HEK293 (cell line): ENCODE measurements at regions not wholly inside any gene's neighbourhood (a gene's known extent, or its start where the extent isn't known, plus 50 kb on each side); places are given as distances from the start of the nearest gene placed in this dataset.

Experiments
- CTCF ChIA-PET: fragments of 350-600 bp; formaldehyde crosslinking; extraction: SDS; loops from one replicate; lab custom pipeline; 2021; ENCODE audit warnings: antibody characterized with exemption; lab: Yijun Ruan, JAX
- POLR2A ChIA-PET: fragments of 300-600 bp; formaldehyde crosslinking; extraction: SDS; loops from one replicate; lab custom pipeline; 2020; ENCODE audit warnings: antibody characterized with exemption, inconsistent platforms; lab: Yijun Ruan, JAX
- H3K27ac ChIP-seq: fragments of 200-500 bp; sonication (Bioruptor generic); 2 replicates; pipeline ENCODE4 v1.5.1; 2014; ENCODE audit warnings: low read depth, low read length, control low read depth, inconsistent platforms; ENCODE audit errors: extremely low read depth
- H3K36me3 ChIP-seq, 2 experiments: fragments of 200-500 bp in 1 of 2; sonication (Bioruptor generic) in 1 of 2; 1 replicate in 1 of 2; 2 replicates in 1 of 2; pipeline ENCODE4 v1.5.1; 2014 to 2017; ENCODE audit warnings: inconsistent platforms in 2 of 2, low read length in 2 of 2; ENCODE audit not compliant: control insufficient read depth in 2 of 2, insufficient read depth in 1 of 2
- H3K4me1 ChIP-seq: fragments of 200-500 bp; sonication (Bioruptor generic); 2 replicates; pipeline ENCODE4 v1.5.1; 2014; ENCODE audit warnings: mild to moderate bottlenecking, low read length, inconsistent platforms; ENCODE audit not compliant: control insufficient read depth, insufficient read depth
- H3K4me3 ChIP-seq: 2 replicates; pipeline ENCODE4 v1.5.1; 2011; ENCODE audit warnings: low read depth, mild to moderate bottlenecking, control low read depth, low read length, moderate library complexity
- H3K9me3 ChIP-seq: fragments of 200-500 bp; sonication (Bioruptor generic); 2 replicates; pipeline ENCODE4 v1.5.1; 2014; ENCODE audit warnings: low read depth, low read length, inconsistent platforms; ENCODE audit not compliant: control insufficient read depth, insufficient read depth
- EGR2 ChIP-seq: fragments of 450-650 bp; formaldehyde crosslinking; IDR thresholded peaks from 2 replicates; pipeline ENCODE4 v1.5.1; 2016; ENCODE audit warnings: low read depth, missing biosample characterization, missing genetic modification characterization
- REST ChIP-seq: fragments of 450-650 bp; formaldehyde crosslinking; IDR thresholded peaks from 2 replicates; pipeline ENCODE4 v1.5.1; 2016; ENCODE audit warnings: missing biosample characterization, missing genetic modification characterization
- SP3 ChIP-seq: fragments of 450-650 bp; formaldehyde crosslinking; IDR thresholded peaks from 2 replicates; pipeline ENCODE4 v1.5.1; 2016; ENCODE audit warnings: missing biosample characterization, missing genetic modification characterization
- TRIM28 ChIP-seq: IDR thresholded peaks from 2 replicates; pipeline ENCODE4 v1.6.1; 2011; ENCODE audit warnings: low read length, control low read depth, borderline replicate concordance
- WT1 ChIP-seq: fragments of 450-650 bp; formaldehyde crosslinking; IDR thresholded peaks from 2 replicates; pipeline ENCODE4 v1.5.1; 2016; ENCODE audit warnings: missing biosample characterization, missing genetic modification characterization
- ZBTB17 ChIP-seq: fragments of 450-650 bp; formaldehyde crosslinking; IDR thresholded peaks from 2 replicates; pipeline ENCODE4 v1.5.1; 2016; ENCODE audit warnings: missing biosample characterization, missing genetic modification characterization
- ZNF169 ChIP-seq: fragments of 450-650 bp; formaldehyde crosslinking; IDR thresholded peaks from 2 replicates; pipeline ENCODE4 v1.5.1; 2016; ENCODE audit warnings: missing biosample characterization, missing genetic modification characterization
- ZNF175 ChIP-seq: fragments of 450-650 bp; formaldehyde crosslinking; IDR thresholded peaks from 2 replicates; pipeline ENCODE4 v1.5.1; 2016; ENCODE audit warnings: missing biosample characterization, missing genetic modification characterization
- ZNF335 ChIP-seq: fragments of 450-650 bp; formaldehyde crosslinking; conservative IDR thresholded peaks from 2 replicates; pipeline ENCODE4 v1.5.1; 2016; ENCODE audit warnings: missing biosample characterization, missing genetic modification characterization
- ZNF585B ChIP-seq: fragments of 450-650 bp; formaldehyde crosslinking; IDR thresholded peaks from 2 replicates; pipeline ENCODE4 v1.5.1; 2016; ENCODE audit warnings: missing biosample characterization, missing genetic modification characterization
- ZNF704 ChIP-seq: fragments of 450-650 bp; formaldehyde crosslinking; IDR thresholded peaks from 2 replicates; pipeline ENCODE4 v1.5.1; 2016; ENCODE audit warnings: missing biosample characterization, missing genetic modification characterization
- ZNF747 ChIP-seq: fragments of 450-650 bp; formaldehyde crosslinking; IDR thresholded peaks from 2 replicates; pipeline ENCODE4 v1.5.1; 2016; ENCODE audit warnings: missing biosample characterization, missing genetic modification characterization
- ZNF777 ChIP-seq: fragments of 450-650 bp; formaldehyde crosslinking; IDR thresholded peaks from 2 replicates; pipeline ENCODE4 v1.5.1; 2017; ENCODE audit warnings: missing biosample characterization, missing genetic modification characterization, borderline replicate concordance
- ZSCAN16 ChIP-seq: fragments of 450-650 bp; formaldehyde crosslinking; IDR thresholded peaks from 2 replicates; pipeline ENCODE4 v1.5.1; 2016; ENCODE audit warnings: missing biosample characterization, missing genetic modification characterization
- TF ChIP-seq, protein P1 (sequence below): fragments of 450-650 bp; formaldehyde crosslinking; IDR thresholded peaks from 2 replicates; pipeline ENCODE4 v1.5.1; 2016; ENCODE audit warnings: missing biosample characterization, missing genetic modification characterization
- TF ChIP-seq, protein P2 (sequence below): IDR thresholded peaks from 2 replicates; pipeline ENCODE4 v1.6.1; 2011; ENCODE audit warnings: mild to moderate bottlenecking, low read depth, low read length, borderline replicate concordance
- TF ChIP-seq, protein P3 (sequence below): fragments of 450-650 bp; formaldehyde crosslinking; IDR thresholded peaks from 2 replicates; pipeline ENCODE4 v1.5.1; 2016; ENCODE audit warnings: missing biosample characterization, missing genetic modification characterization, borderline replicate concordance

GRCh38 chr6:137688230-137688971 lies 178.7 kb upstream of the TNFAIP3 start:
- ChIA-PET CTCF (interaction anchor here (0.7 to 2.1 kb wide), 4 partner anchors 11 to 316 kb away, joined by 4 to 6 read pairs (median 5); no protein-coding TSS in a partner anchor), POLR2A (no interaction called here)
- no peak overlapping the region for H3K27ac ChIP-seq
- no peaks in the 10 kb centered on the region for H3K36me3 ChIP-seq
- TF ChIP-seq ZNF169: no peak
- no peak for TF ChIP-seq ZNF335 (tag by site-specific recombination)
- no peak for TF ChIP-seq ZNF175 (tag by site-specific recombination)
- no peak for TF ChIP-seq ZSCAN16 (tag by site-specific recombination)
- no peak for TF ChIP-seq ZNF777 (tag by site-specific recombination)
- TF ChIP-seq REST (tag by site-specific recombination): no peak
- no peak for TF ChIP-seq WT1 (tag by site-specific recombination)
- TF ChIP-seq, protein P1, sequence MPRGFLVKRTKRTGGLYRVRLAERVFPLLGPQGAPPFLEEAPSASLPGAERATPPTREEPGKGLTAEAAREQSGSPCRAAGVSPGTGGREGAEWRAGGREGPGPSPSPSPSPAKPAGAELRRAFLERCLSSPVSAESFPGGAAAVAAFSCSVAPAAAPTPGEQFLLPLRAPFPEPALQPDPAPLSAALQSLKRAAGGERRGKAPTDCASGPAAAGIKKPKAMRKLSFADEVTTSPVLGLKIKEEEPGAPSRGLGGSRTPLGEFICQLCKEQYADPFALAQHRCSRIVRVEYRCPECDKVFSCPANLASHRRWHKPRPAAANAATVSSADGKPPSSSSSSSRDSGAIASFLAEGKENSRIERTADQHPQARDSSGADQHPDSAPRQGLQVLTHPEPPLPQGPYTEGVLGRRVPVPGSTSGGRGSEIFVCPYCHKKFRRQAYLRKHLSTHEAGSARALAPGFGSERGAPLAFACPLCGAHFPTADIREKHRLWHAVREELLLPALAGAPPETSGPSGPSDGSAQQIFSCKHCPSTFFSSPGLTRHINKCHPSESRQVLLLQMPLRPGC (tag by site-specific recombination): no peak
- TF ChIP-seq, protein P2, sequence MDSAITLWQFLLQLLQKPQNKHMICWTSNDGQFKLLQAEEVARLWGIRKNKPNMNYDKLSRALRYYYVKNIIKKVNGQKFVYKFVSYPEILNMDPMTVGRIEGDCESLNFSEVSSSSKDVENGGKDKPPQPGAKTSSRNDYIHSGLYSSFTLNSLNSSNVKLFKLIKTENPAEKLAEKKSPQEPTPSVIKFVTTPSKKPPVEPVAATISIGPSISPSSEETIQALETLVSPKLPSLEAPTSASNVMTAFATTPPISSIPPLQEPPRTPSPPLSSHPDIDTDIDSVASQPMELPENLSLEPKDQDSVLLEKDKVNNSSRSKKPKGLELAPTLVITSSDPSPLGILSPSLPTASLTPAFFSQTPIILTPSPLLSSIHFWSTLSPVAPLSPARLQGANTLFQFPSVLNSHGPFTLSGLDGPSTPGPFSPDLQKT: no peak
- H3K4me3 ChIP-seq: no peak overlapping the region
- no peaks in the 10 kb centered on the region for H3K4me1 ChIP-seq
- no peaks in the 10 kb centered on the region for H3K9me3 ChIP-seq

DNA sequence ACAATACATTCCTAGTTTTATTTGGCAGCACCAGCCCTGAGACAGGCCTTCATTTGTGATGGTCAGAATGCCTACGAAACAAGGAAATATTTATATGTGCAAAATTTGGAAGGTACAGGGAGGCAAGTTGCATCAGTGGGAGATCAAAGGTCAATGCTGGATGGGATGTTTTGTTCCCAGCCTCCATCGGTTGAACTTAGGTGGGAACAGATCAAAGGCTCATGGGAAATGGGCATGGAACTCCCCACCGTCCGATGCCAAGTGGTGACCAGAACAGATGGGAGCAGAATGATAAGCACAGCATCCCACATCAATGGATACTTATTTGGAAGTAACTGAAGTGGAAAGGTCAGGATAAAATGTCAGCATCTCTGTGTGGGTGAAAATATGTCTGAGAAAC lies 177.7 kb upstream of the TNFAIP3 start:
- no peak overlapping the region for H3K27ac ChIP-seq
- CTCF ChIA-PET: interaction anchor here (0.7 to 2.1 kb wide), 2 partner anchors 15 to 315 kb away, joined by 4 to 6 read pairs; no protein-coding TSS in a partner anchor
- H3K4me3 ChIP-seq: no peak overlapping the region
- H3K36me3 ChIP-seq: no peaks in the 10 kb centered on the region
- POLR2A ChIA-PET: no interaction called here
- H3K4me1 ChIP-seq: no peaks in the 10 kb centered on the region
- no peaks in the 10 kb centered on the region for H3K9me3 ChIP-seq
- TF ChIP-seq TRIM28: no peak

DNA sequence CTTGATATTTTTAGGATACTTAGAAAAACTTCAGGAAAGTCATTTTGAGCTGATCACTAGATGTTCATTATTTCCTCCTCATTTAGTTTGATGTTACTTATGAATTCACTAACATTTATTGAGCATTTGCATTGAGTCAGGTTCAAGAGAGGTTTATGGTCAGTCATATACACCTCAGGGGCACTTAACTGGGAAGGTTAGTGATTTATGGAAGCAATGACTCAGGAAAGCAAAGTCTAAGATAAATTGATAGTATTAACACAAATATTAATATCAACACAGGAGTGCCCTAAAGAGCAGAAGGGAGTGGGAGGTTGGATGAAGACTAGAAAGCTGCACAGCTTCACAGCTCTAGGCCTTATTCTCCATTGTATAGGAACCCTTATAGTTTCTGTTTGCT lies 177.0 kb upstream of the TNFAIP3 start:
- CTCF ChIA-PET: interaction anchor here (0.6 kb wide), 1 partner anchor 19 kb away, joined by 3 read pairs; no protein-coding TSS in a partner anchor
- Histone ChIP-seq H3K4me3 (no peak overlapping the region), H3K9me3 (no peaks in the 10 kb centered on the region), H3K36me3 (no peaks in the 10 kb centered on the region), H3K4me1 (no peaks in the 10 kb centered on the region), H3K27ac (no peak overlapping the region)
- TF ChIP-seq ZNF704 (tag by site-specific recombination): no peak
- TF ChIP-seq EGR2 (tag by site-specific recombination): no peak
- no peak for TF ChIP-seq SP3 (tag by site-specific recombination)
- TF ChIP-seq ZNF585B: no peak
- TF ChIP-seq, protein P3, sequence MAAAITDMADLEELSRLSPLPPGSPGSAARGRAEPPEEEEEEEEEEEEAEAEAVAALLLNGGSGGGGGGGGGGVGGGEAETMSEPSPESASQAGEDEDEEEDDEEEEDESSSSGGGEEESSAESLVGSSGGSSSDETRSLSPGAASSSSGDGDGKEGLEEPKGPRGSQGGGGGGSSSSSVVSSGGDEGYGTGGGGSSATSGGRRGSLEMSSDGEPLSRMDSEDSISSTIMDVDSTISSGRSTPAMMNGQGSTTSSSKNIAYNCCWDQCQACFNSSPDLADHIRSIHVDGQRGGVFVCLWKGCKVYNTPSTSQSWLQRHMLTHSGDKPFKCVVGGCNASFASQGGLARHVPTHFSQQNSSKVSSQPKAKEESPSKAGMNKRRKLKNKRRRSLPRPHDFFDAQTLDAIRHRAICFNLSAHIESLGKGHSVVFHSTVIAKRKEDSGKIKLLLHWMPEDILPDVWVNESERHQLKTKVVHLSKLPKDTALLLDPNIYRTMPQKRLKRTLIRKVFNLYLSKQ (tag by site-specific recombination): no peak
- no peak for TF ChIP-seq ZBTB17
- TF ChIP-seq ZNF747: no peak
- POLR2A ChIA-PET: no interaction called here
